GM21717 (cell line): ENCODE measurements at regions not wholly inside any gene's neighbourhood (a gene's known extent, or its start where the extent isn't known, plus 50 kb on each side); places are given as distances from the start of the nearest gene placed in this dataset.

Source experiments
- ATAC-seq: cut with Tn5 transposase; IDR thresholded peaks from one replicate; pipeline ENCODE4 v1.9.1; 2021; ENCODE audit warnings: mild to moderate bottlenecking, moderate library complexity; ENCODE audit not compliant: unreplicated experiment

DNA sequence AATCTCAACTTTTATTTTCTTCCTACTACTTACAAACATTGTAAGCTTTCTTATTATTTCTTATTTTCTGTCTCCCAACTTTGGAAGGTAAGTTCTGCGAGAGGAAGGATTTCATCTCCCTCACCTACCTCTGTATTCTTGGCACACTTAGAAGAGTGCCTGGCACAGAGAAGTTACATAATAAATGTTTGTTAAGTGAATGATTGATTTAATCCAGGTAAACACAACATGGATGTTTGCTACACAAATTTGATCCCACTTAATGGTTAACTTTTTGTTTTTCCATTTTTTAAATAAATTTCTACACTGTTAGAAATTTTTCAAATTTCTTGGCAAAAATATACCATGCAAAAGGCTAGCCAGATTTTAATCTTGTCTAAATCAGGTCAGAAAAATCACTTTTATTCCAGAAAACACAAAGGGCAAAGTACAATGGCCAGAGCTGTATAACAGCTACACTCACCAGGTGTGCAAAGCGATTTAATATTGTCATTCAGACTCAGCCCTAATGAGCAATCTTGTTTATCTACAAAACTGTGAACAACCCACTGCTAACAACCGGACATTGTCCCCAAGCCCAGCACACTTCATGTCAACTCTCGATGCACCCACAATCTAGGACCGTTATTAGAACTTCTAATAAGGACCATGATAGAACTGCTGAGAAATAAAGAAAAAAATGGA, 222.1 kb upstream of the EEA1 start:
- ATAC-seq, result no peak

DNA sequence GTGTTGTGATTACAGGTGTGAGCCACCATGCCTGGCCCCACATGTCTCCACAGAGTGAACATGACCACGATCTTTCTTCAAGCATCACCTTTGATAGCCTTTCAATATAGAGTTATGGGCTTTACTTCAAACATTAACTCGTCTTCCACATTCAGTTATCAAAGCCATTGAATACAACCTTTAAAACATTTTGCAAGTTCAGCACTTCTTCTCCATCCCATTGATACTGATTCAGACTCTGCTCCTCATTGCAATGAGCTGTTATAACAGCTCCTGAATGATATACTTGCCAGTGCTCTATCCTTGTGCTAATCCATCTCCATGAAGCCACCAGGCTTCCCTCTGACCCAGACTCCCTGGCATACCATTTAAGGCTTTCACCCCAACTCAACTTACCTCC, 223.5 kb upstream of the EEA1 start:
- no peak for ATAC-seq

DNA sequence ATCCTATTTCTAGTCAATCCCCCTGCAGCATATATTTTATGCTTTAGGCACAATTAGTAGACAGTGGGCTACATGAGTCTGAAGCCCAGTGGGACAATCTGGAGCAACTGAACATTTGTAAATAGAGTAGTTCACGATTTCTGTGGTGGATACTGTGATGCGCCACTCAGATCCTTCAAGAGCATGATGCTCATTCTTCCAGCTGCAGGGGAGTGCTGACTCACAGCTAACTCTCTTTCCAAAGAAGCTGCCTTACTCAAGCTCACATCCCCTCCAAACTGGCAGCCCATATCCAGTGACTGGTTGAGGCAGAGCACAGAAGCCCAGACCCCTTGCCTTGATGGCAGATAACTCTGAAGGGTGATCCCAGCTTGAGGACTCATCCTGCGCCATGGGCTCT, 224.2 kb upstream of the EEA1 start:
- no peak for ATAC-seq

DNA sequence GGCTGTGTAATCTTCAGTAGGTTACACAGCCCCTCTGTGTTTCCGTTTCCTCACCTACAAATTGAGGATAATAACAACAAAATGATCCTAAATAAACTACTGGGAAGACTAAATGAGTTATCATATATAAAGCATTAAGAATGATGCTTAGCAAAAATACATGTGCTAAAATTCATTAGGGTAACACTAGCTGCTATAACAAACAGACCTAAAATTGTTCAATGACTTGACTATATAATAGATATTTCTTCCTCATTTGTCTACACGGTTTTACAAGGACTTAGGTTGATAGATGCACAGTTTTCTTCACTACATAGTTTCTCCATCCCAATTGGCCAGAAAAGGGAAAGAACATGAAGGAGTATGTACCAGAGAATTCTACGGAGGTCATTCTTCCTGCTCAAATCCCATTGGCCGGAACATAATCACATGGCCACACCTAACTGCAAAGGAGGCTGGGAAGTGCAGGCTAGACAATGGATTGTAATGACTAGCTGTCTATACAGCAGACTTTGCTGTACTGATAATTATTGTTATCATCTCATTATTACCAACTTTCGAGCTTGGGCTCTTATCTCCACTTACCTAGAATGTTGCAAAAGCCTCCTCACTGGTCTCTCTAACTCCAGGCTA, 223.5 kb upstream of the NUDT4 start:
- ATAC-seq, result no peak

DNA sequence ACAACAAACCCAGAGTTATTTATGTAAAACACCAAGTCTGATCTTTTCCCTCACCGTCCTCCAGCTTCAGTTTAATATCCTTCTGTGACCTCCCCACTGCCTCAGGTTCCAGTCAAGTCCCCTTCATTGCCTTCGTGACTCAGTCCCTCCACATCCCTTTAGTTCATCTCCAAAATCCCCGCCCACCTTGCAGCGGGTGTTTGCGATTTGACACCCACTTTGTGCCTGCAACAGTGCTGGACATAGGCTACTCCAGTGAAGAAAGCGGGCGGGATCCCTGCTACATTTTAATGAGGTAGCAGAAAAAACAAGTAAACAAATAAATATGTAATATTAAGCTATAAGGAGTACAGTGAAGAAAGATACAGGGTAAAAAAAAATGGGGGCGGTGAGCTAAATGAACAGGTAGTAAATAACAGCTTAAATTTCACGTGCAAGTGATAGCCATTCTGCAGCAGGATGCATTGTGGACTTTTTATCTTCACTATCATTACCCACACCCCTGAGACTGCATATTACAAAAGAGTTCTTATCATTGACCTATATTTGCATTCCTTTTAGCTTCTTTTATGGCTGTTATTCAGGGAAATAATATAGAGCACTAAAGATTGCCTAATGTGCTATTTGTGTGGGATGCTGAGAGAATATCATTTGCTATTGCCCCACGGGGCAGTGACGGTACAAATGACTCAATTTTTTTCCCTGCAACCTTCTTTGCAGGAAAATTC, 222.8 kb upstream of the NUDT4 start:
- no peak for ATAC-seq

DNA sequence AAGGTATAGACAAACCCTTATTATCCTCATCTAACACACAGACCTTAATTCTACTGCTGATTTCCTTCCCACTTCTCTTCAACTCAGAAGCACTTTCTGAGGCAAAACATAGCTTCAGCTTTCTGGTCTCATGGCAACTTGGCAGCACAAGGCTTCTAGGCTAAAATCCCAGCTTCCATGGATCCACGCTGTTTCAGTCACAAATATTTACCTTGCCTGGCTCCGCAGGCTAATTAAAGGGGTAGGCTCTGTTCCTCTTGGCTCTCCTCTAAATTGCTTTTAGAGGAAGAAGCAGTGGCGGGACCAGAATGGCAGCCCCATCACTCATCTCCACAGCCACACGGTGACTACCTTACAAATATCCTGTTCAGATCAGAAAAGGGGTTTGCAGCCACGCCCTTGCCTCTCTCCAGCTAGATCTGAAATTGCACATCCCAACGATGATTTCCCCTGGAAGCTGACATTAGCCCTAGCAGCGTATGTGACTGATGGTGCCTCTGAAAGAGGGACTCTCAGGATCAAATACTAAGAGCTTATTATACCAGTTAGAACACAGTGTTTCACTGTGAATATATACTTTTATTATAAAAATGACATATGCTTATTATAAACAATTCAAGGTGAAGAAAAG, 221.5 kb upstream of the NUDT4 start:
- no peak for ATAC-seq

DNA sequence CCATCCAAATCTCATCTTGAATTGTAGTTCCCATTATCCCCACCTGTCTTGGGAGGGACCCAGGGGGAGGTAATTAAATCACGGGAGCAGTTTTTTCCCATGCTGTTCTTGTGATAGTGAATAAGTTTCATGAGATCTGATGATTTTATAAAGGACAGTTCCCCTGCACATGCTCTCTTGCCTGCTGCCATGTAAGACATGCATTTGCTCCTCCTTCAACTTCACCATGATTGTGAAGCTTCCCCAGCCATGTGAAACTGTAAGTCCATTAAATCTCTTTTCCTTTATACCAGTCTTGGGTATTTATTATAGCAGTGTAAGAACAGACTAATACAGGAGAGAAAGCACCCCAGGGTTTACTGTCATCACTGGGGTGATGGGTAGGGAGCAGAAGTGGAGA, 220.4 kb upstream of the NUDT4 start:
- ATAC-seq, result no peak

DNA sequence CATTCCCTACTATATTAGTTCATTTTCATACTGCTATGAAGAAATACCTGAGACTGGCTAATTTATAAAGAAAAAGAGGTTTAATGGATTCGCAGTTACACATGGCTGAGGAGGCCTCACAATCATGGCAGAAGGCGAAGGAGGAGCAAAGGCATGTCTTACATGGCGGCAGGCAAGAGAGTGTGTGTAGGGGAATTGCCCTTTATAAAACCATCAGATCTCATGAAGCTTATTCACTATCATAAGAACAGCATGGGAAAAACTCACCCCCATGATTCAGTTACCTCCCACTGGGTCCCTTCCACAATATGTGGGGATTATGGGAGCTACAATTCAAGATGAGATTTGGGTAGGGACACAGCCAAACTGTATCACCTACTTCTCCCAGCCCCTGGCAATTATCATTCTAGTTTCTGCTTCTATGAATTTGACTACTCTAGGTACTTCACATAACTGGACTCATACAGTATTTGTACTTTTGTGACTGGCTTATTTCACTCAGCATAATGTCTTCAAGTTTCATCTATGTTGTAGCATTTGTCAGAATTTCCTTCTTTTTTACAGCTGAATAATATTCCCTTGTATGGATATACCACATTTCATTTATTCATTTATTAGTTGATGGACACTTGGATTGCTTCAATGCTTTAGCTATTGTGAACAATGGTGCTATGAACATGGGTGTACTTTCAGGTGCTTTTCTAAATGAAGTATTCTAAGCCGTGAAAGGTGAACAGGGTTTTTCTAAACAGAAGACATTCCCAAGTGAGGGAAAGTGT, 219.5 kb upstream of the NUDT4 start:
- ATAC-seq, result no peak

DNA sequence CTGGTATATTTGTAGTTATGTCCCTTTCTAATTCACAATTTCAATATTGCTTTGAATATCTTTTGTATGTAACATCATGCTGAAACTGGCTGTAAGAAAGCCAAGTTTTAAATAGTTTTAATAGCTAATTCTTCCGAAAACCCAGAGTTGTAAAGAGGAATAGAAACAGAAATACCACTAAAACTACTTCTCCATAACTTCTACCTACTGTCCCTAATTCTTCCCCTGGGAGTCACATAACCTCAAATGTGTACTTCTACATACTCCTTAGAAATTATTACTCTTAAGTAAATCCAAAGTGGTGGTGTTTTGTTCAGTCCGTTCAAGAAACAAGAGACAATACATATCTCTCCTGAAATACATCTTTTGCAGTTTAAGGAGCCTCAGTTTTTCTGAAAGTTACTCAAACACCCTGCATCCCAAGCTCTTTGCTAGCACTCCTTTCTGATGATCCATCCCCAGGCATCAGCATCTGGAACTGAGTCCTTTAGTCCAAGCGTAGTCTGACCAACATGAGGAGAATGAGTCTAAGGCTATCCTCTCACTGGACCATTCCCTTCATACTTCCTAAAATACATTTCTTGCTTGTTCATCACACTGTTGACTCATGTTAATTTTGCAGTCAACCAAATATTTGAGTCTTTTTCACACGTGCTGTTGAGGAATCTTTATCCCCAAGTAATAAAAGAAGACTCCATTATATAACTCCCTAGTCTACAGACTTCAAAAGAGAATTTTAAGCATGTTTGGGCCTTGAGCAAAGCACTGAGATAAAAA, 214.3 kb upstream of the NUDT4 start:
- ATAC-seq, result no peak

DNA sequence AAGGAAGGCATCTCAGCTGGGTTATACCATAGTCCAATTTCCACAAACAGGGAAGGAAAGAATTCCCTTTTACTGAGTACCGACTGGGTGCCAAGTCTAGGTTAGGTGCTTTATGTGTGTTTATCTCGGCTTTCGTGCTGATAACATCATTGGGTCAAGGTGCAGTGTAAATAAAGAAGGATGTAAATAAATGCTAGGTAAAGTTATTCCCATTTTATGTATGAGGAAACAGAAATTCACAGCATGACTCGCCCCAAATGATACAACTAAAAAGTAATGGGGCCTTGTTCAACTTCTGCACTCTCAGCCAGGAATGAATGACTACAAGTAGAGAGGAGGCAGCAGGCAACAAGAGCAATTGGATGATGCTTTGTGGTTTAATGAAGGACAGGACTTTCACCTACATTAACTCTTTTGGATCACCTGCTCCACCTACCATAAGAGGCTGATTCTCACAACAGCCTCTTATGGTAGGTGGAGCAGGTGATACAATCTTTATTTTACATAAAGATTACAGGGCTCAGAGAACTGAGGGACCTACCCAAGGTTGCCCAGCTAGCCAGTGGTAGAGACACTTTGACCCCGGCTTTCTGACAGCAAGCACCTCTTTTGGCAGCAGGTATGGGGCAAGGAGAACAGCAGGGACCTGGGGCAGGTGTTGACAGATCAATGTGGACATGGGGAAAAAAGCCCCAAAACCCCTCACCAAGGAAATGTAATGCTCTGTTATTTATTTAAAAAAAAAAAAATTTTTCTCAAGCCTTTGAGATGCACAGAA, 213.4 kb upstream of the NUDT4 start:
- ATAC-seq, result no peak

DNA sequence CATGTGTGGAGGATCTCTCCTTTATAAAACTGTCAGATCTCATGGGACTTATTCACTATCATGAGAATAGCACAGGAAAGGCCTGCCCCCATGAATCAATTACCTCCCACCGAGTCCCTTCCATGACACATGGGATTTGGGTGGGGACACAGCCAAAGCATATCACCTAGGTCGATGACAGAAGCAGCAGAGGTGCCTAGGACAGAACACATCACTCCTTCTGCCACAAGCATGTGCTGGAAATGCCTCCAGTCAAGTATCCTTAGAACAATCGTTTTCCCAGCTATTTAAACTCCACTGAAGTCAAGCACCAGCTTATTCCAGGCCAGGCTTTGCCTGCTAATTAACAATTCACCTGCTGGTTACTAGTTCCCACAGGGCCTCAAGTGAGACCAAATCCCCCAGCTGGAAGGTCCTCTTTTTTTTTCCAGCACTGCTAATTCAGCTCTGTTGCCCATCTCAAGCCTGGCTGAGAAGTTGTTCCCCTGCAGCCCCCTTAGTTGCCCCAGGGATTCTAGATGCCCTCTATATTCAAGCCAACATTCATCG, 212.3 kb upstream of the NUDT4 start:
- ATAC-seq, result no peak

DNA sequence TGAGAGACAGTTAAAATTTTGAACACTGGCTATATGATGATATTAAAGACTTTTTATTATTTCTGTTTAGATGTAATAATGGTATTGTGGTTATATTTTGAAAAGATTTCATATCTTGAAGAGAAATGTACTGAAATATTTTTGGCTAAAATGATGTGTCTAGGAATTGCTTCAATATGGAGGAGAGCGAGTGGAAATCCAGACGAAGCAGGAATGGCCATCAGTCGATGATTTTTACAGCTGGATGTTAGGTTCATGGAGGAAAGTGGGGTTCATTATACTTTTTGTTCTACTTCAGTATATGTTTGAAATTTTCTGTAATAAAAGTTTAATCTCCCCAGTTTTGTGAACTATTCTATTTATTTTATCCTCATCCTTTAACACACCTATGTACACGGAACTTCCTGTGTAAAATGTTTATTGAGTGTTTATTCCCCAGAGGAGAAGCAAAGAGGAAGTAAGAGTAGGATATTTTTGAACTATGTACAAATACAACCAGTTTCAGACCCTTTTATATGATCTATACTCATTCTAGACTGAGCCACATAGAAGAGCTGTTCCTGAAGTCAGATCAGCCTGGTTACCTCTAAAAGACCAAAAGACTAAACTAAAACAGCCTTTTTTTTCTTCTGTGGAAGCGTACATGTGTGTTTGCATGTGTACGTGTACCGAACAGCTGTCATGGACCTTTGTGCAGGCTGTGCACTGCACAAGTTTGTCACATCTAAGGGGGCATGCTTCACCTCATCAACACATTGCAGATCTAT, 211.0 kb upstream of the NUDT4 start:
- peak; percentile 59 for ATAC-seq

DNA sequence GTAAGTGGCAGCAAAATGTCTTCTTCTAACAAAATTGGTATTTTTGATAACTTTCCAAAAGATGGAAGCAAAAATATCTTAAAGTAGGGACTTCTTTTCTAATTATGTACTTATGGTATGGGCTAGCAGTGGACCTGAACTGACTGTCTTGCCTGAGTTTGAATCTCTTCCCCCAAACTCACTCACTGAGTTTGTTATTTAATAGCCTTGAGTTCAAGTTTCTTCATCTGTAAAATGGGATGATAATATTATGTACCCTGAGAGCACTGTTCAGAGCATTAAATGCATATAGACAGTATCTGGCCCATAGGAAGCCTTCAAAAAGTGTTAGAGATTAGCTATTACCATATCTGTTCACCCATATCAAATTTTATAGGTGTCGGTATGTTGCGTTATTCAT, 210.4 kb upstream of the NUDT4 start:
- no peak for ATAC-seq

DNA sequence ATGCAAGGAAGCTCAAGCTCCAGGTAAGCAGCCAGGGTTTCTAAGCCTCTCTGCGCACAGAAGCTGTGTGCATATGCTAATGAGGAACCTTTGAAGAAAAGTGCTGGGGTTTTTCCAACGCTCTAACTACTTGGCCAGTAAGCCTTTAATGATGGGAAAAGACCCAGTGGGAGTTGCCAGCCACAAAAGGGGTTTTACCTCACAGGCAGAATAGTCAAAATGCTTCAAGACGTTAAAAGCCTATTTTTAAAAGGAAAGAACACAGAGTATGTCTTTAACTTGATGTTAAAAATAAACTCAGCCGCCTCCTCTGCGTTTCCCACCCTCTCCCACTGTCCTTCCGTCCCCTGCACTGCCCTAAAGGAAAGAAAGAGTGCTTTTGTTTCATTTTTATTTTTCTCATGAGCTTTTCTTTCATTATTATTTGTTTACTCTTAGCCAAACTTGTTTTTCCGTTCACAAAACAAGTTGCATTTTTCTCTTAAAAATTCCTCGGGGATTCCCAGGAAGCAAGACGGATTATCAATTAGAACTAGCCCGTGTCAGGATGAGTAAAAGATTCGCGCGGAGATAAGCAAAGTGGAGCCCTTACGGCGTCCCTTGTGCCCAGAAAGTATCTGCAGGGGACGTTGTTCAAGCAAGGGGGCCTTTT, 209.8 kb upstream of the NUDT4 start:
- peak; percentile 61 for ATAC-seq

DNA sequence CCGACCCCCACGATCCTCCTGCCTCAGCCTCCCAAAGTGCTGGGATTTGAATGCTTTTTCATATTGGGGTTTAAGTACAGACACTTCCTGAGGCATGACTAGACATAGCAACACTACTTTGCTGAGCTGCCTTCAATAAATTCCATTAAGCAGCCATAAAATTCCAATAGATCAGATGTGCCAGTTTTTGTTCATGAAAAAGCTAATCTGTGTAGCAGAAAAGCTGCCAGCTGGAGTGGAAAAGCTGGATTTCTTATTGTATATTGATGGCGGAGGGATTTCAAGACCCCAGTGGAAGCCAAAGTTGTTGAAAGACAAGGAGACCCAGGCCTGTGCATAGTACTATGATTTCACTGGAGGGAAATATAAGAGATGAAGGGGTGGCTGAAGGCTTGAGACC, 209.0 kb upstream of the NUDT4 start:
- ATAC-seq, result no peak

DNA sequence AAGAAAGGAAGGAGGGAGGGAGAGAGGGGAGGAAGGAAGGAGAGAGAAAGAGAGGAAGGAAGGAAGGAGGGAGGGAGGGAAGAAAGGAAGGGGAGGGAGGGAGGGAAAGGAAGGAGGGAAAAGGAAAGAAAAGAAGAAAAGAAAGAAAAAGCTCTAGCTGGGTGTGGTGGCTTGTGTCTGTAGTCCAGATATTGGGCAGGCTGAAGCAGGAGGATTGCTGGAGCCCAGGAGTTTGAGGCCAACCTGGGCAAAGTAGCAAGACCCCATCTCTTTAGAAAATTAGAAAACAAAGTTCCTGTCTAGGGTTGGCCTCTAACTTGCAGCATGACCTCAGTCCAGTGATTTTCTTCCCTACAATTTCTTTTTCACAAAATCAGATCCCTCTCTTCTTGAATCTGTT, 208.2 kb upstream of the NUDT4 start:
- no peak for ATAC-seq

DNA sequence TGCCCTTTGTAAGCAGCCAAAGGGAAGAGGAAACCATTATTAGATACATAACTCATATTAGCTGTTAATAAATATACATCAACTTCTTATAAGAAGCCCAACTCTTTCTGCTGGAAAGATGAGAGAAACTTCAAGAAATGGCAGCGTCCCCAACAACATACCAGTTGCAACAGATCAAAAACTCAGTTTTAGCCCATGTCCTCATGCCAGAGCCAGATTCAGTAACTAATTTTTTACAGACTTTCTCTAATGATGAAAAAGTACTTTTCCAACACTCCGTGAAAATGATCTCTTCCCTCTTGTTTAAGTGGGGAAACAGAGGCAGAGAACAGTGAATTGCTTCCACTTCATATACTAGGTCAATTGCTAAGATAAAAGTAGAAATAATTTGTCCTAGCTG, 206.8 kb upstream of the NUDT4 start:
- no peak for ATAC-seq
